B cell (primary cell): ENCODE measurements at regions not wholly inside any gene's neighbourhood (a gene's known extent, or its start where the extent isn't known, plus 50 kb on each side); places are given as distances from the start of the nearest gene placed in this dataset.

Source experiments
- CTCF ChIP-seq: fragments of 200-600 bp; IDR thresholded peaks from one replicate; pipeline ENCODE4 v1.8.0; 2022; ENCODE audit warnings: antibody characterized with exemption, mild to moderate bottlenecking
- EZH2 ChIP-seq: IDR thresholded peaks from 2 replicates; pipeline ENCODE4 v1.6.1; 2012; ENCODE audit warnings: borderline replicate concordance, low read depth, mild to moderate bottlenecking, moderate library complexity, low read length; ENCODE audit not compliant: insufficient read depth, poor library complexity, severe bottlenecking

GRCh38 chr19:28196961-28197360, 1016.0 kb downstream of the UQCRFS1 start:
- TF ChIP-seq CTCF (no peak), EZH2 (no peak)
